Psoas muscle (tissue), 7 donors: ENCODE measurements at regions not wholly inside any gene's neighbourhood (a gene's known extent, or its start where the extent isn't known, plus 50 kb on each side); places are given as distances from the start of the nearest gene placed in this dataset.

Experiments
- ATAC-seq, 4 donors: fragments of 200-7000 bp; cut with Tn5 transposase; one replicate each; pipeline ENCODE4 v1.9.1; 2020; ENCODE audit warnings: moderate library complexity in 3 of 4, mild to moderate bottlenecking in 2 of 4
- DNase-seq, 2 donors: peaks; one replicate each; pipeline ENCODE4 v3.0.0-alpha.2; 2020
- H3K27ac ChIP-seq: fragments of 200-600 bp; one replicate; pipeline ENCODE4 v1.8.0; 2022
- H3K27me3 ChIP-seq, 3 donors: fragments of 200-600 bp in 1 of 3; one replicate each; pipeline versions ENCODE4 v1.6.1 to v1.8.0; 2013 to 2022; ENCODE audit warnings: low read length in 2 of 3, mild to moderate bottlenecking in 2 of 3, moderate library complexity in 1 of 3; ENCODE audit not compliant: insufficient read depth in 3 of 3
- H3K36me3 ChIP-seq, 2 donors: fragments of 200-600 bp in 1 of 2; one replicate each; pipeline versions ENCODE4 v1.6.1 to v1.8.0; 2013 to 2022; ENCODE audit warnings: low read depth in 1 of 2, mild to moderate bottlenecking in 1 of 2, moderate library complexity in 1 of 2; ENCODE audit not compliant: insufficient read depth in 1 of 2
- H3K4me1 ChIP-seq: fragments of 200-600 bp; one replicate; pipeline ENCODE4 v1.8.0; 2022
- H3K4me3 ChIP-seq: fragments of 200-600 bp; one replicate; pipeline ENCODE4 v1.8.0; 2022; ENCODE audit warnings: mild to moderate bottlenecking
- H3K9me3 ChIP-seq: fragments of 200-600 bp; one replicate; pipeline ENCODE4 v1.8.0; 2022
- CTCF ChIP-seq: fragments of 200-600 bp; IDR thresholded peaks from one replicate; pipeline ENCODE4 v1.8.0; 2022; ENCODE audit warnings: antibody characterized with exemption
- WGBS, 3 donors: extraction: QIAGEN DNeasy Blood & Tissue Kit; methylation state at CpG; one replicate each; pipeline versions ENCODE4 v1.1.6 to v1.1.7; 2013; 5-methylcytosine and 5-hydroxymethylcytosine counted together
- intact Hi-C, 2 donors: fragments of 100-400 bp; cut with DNase I; formaldehyde crosslinking; loops; one replicate each; pipeline versions ENCODE4 v1.11.0 to v1.14.2; 2022
- donor health status: healthy with polysubstance abuse.
- donor health status: DM: no; HTN: no; CAD: no; lungs with moderate emphysema.
- donor health status: Bipolar disorder and iron deficiency.
- donor health status: healthy.
- donor health status: DM: yes; HTN: yes; CAD: no.
- donor health status: DM: no; HTN: no; CAD: no.
- donor health status: DM: yes; HTN: yes; CAD: no.

DNA sequence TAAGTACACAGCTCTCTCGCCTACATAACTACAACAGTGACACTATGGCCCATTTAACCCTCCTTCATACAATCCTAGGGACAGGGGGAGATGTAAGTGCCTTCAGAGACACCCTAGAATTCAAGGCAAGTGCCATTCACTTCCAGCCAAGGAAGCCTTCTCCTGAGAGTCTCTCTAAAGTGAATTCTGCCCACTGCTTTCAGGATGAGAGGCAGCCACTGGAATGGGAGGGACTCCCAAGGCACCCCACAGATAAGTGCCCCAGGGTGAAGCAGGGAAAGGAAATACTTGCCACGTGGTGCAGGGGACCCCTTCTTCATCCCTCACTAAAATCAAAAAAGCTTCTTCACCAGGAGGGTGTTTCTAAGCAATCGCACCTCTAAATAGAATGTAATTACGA is 283.7 kb downstream of the ZNF608 start:
- intact Hi-C loops = no loop called here
- no peaks in the 10 kb centered on the region for H3K36me3 ChIP-seq
- no peak overlapping the region for H3K27ac ChIP-seq
- no peaks in the 10 kb centered on the region for H3K4me1 ChIP-seq
- WGBS, 3 donors = 77 to 93% (median 89%) methylated on average over 4 of the region's 4 CpGs
- ATAC-seq (no peak), DNase-seq (no peak)
- H3K4me3 ChIP-seq = no peak overlapping the region
- TF ChIP-seq CTCF = no peak
- H3K9me3 ChIP-seq = no peaks in the 10 kb centered on the region
- no peaks in the 10 kb centered on the region for H3K27me3 ChIP-seq

GRCh38 chr5:124461941-124462340 is 284.5 kb downstream of the ZNF608 start:
- TF ChIP-seq CTCF = no peak
- Histone ChIP-seq H3K27ac (no peak overlapping the region), H3K4me1 (no peaks in the 10 kb centered on the region), H3K27me3 (no peaks in the 10 kb centered on the region), H3K9me3 (no peaks in the 10 kb centered on the region), H3K4me3 (no peak overlapping the region), H3K36me3 (no peaks in the 10 kb centered on the region)
- no peak for DNase-seq
- intact Hi-C loops = no loop called here
- 58 to 70% (median 63%) methylated on average over 5 of the region's 5 CpGs for WGBS, 3 donors
- no peak for ATAC-seq

- H3K27ac ChIP-seq = no peak overlapping the region
- intact Hi-C loops = no loop called here
- H3K4me3 ChIP-seq = no peak overlapping the region
- 76 to 89% (median 89%) methylated on average over 1 of the region's 1 CpG for WGBS, 3 donors
- H3K9me3 ChIP-seq = no peaks in the 10 kb centered on the region
- DNase-seq (no peak), ATAC-seq (no peak)
- no peaks in the 10 kb centered on the region for H3K36me3 ChIP-seq
- H3K4me1 ChIP-seq = no peaks in the 10 kb centered on the region
- no peaks in the 10 kb centered on the region for H3K27me3 ChIP-seq
- TF ChIP-seq CTCF = no peak
Measured at GRCh38 chr5:124461157-124461556, 285.3 kb downstream of the ZNF608 start.

DNA sequence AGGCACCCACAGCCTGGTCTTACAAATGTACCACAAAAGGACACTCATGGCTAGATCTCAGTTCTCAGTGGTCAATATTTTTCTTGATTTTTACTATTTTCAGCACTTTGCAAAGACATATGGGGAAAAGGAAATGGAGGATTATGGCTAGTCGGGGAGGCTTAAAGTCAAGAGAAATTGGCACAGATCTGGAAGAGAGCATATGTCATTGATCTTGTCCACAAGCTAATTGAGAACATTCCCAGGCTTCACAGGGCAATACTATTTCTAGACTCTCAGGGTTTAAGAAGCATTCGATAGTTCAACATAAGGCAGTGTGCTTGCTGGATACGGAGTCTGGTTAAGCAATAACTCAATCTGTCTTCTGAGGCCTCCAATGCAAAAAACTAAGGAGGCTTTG is 285.8 kb downstream of the ZNF608 start:
- intact Hi-C loops = no loop called here
- TF ChIP-seq CTCF = no peak
- WGBS, 3 donors = 49 to 87% (median 59%) methylated on average over 3 of the region's 3 CpGs
- no peak for ATAC-seq
- H3K27me3 ChIP-seq = no peaks in the 10 kb centered on the region
- no peaks in the 10 kb centered on the region for H3K9me3 ChIP-seq
- H3K36me3 ChIP-seq = no peaks in the 10 kb centered on the region
- DNase-seq = no peak
- H3K4me3 ChIP-seq = no peak overlapping the region
- H3K4me1 ChIP-seq = no peaks in the 10 kb centered on the region
- H3K27ac ChIP-seq = no peak overlapping the region

DNA sequence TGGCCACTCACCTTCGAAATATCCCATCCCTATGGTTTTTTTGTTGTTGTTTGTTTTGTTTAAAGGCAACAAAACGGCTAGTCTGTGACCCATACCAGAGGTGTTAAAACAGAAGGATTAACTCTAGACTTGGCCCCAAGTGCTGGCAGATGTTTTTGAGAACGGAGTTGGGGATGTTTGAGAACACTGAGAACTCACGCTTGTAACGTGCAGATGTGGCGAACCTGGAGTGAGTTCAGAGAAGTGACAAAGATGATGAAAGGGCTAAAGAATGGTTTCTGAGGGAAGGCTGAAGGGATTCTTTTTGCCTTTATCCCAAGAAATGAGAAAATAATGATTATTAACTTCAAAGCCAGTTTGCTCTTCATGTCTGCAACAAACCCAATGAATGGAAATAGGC is 286.5 kb downstream of the ZNF608 start:
- intact Hi-C loops = no loop called here
- no peak for DNase-seq
- no peaks in the 10 kb centered on the region for H3K36me3 ChIP-seq
- H3K4me1 ChIP-seq = no peaks in the 10 kb centered on the region
- ATAC-seq = no peak
- 53 to 75% (median 58%) methylated on average over 6 of the region's 6 CpGs for WGBS, 3 donors
- no peaks in the 10 kb centered on the region for H3K9me3 ChIP-seq
- no peak overlapping the region for H3K4me3 ChIP-seq
- H3K27me3 ChIP-seq = no peaks in the 10 kb centered on the region
- TF ChIP-seq CTCF = no peak
- H3K27ac ChIP-seq = no peak overlapping the region
